ENCODE measurements at regions not wholly inside any gene's neighbourhood (a gene's known extent, or its start where the extent isn't known, plus 50 kb on each side); places are given as distances from the start of the nearest gene placed in this dataset.
"Not testable (repeated sequence)": the region's sequence is repeated elsewhere in the genome, so short reads cannot be mapped to it uniquely, and the experiment has no call there.

GRCh38 chr2:123853161-123853560 lies 171.9 kb upstream of the CNTNAP5 start:
- H3K9me3 ChIP-seq: peaks cover 6 to 11% of the 10 kb centered on the region in 2 donors
- TF ChIP-seq CTCF (IDR thresholded peaks at IDR 0.05) (no peak), EP300 (IDR thresholded peaks at IDR 0.05; ENCODE audit: low read depth) (no peak), POLR2AphosphoS5 (IDR thresholded peaks at IDR 0.05) (no peak)
- no peaks in the 10 kb centered on the region for H3K36me3 ChIP-seq
- H3K4me1 ChIP-seq: no peaks in the 10 kb centered on the region
- H3K27ac ChIP-seq: no peak overlapping the region
- DNase-seq: no peak
- no peak overlapping the region for H3K4me3 ChIP-seq
- intact Hi-C loops (cut with DNase I; ENCODE audit: low total_unique reads): no loop called here
- H3K27me3 ChIP-seq: no peaks in the 10 kb centered on the region
- in situ Hi-C loops (cut with MboI; ENCODE audit: low pct_ligation_motif_present in 1 of 4, low pct_unique_long_range_greater_than_20kb in 1 of 4, low sequenced_read_pairs in 3 of 4): no loop called here
- 33 to 41% methylated on average over 1 of the region's 1 CpG for WGBS, 2 donors (ENCODE audit: low coverage in 1 of 2)

GRCh38 chr2:123859031-123859430 lies 166.1 kb upstream of the CNTNAP5 start:
- H3K36me3 ChIP-seq; DNase-seq; intact Hi-C loops (cut with DNase I; ENCODE audit: low total_unique reads); in situ Hi-C loops (cut with MboI; ENCODE audit: low pct_ligation_motif_present in 1 of 4, low pct_unique_long_range_greater_than_20kb in 1 of 4, low sequenced_read_pairs in 3 of 4); H3K4me1 ChIP-seq; H3K4me3 ChIP-seq; H3K27me3 ChIP-seq; H3K27ac ChIP-seq: not testable (repeated sequence)
- H3K9me3 ChIP-seq: peaks cover 6 to 11% of the 10 kb centered on the region in 2 donors

- no peaks in the 10 kb centered on the region for H3K4me1 ChIP-seq
- H3K27me3 ChIP-seq: no peaks in the 10 kb centered on the region
- no peaks in the 10 kb centered on the region for H3K36me3 ChIP-seq
- no peak overlapping the region for H3K4me3 ChIP-seq
- no peak overlapping the region for H3K27ac ChIP-seq
- TF ChIP-seq POLR2AphosphoS5 (IDR thresholded peaks at IDR 0.05): no peak
- WGBS, 2 donors (ENCODE audit: low coverage in 1 of 2): 67 to 100% methylated on average over 1 of the region's 1 CpG
- intact Hi-C loops (cut with DNase I; ENCODE audit: low total_unique reads) (no loop called here), in situ Hi-C loops (cut with MboI; ENCODE audit: low pct_ligation_motif_present in 1 of 4, low pct_unique_long_range_greater_than_20kb in 1 of 4, low sequenced_read_pairs in 3 of 4) (no loop called here)
- H3K9me3 ChIP-seq: no peaks in the 10 kb centered on the region
- no peak for DNase-seq
Measured at GRCh38 chr2:123864416-123864815, 160.7 kb upstream of the CNTNAP5 start.

GRCh38 chr2:123870206-123870880 lies 154.7 kb upstream of the CNTNAP5 start:
- in situ Hi-C loops (cut with MboI; ENCODE audit: low pct_ligation_motif_present in 1 of 4, low pct_unique_long_range_greater_than_20kb in 1 of 4, low sequenced_read_pairs in 3 of 4): no loop called here
- TF ChIP-seq POLR2AphosphoS5 (IDR thresholded peaks at IDR 0.05) (no peak), EP300 (IDR thresholded peaks at IDR 0.05; ENCODE audit: low read depth) (no peak)
- Histone ChIP-seq H3K27ac (no peak overlapping the region), H3K4me1 (no peaks in the 10 kb centered on the region), H3K27me3 (no peaks in the 10 kb centered on the region), H3K9me3 (no peaks in the 10 kb centered on the region), H3K36me3 (no peaks in the 10 kb centered on the region), H3K4me3 (no peak overlapping the region)
- intact Hi-C loops (cut with DNase I; ENCODE audit: low total_unique reads): no loop called here
- 66 to 68% methylated on average over 6 of the region's 6 CpGs for WGBS, 2 donors (ENCODE audit: low coverage in 1 of 2)
- DNase-seq: no peak

- Histone ChIP-seq H3K4me3 (no peak overlapping the region), H3K27ac (no peak overlapping the region), H3K4me1 (no peaks in the 10 kb centered on the region), H3K36me3 (no peaks in the 10 kb centered on the region), H3K27me3 (no peaks in the 10 kb centered on the region), H3K9me3 (no peaks in the 10 kb centered on the region)
- TF ChIP-seq EP300 (IDR thresholded peaks at IDR 0.05; ENCODE audit: low read depth) (no peak), CTCF (IDR thresholded peaks at IDR 0.05) (no peak)
- intact Hi-C loops (cut with DNase I; ENCODE audit: low total_unique reads) (no loop called here), in situ Hi-C loops (cut with MboI; ENCODE audit: low pct_ligation_motif_present in 1 of 4, low pct_unique_long_range_greater_than_20kb in 1 of 4, low sequenced_read_pairs in 3 of 4) (no loop called here)
- 71 to 80% methylated on average over 4 of the region's 4 CpGs for WGBS, 2 donors (ENCODE audit: low coverage in 1 of 2)
- no peak for DNase-seq
Measured at GRCh38 chr2:123870881-123871276, 154.2 kb upstream of the CNTNAP5 start.

GRCh38 chr2:123890148-123890547 lies 134.9 kb upstream of the CNTNAP5 start:
- TF ChIP-seq CTCF (IDR thresholded peaks at IDR 0.05) (no peak), POLR2A (IDR thresholded peaks at IDR 0.05) (no peak), EP300 (IDR thresholded peaks at IDR 0.05; ENCODE audit: low read depth) (no peak), POLR2AphosphoS5 (IDR thresholded peaks at IDR 0.05) (no peak)
- Histone ChIP-seq H3K27ac (no peak overlapping the region), H3K4me1 (no peaks in the 10 kb centered on the region), H3K4me3 (no peak overlapping the region), H3K36me3 (no peaks in the 10 kb centered on the region), H3K9me3 (peaks cover 6 to 14% of the 10 kb centered on the region in 2 donors), H3K27me3 (no peaks in the 10 kb centered on the region)
- intact Hi-C loops (cut with DNase I; ENCODE audit: low total_unique reads): no loop called here
- in situ Hi-C loops (cut with MboI; ENCODE audit: low pct_ligation_motif_present in 1 of 4, low pct_unique_long_range_greater_than_20kb in 1 of 4, low sequenced_read_pairs in 3 of 4): no loop called here
- 83 to 87% methylated on average over 2 to 3 of the region's 3 CpGs for WGBS, 2 donors (ENCODE audit: low coverage in 1 of 2)
- DNase-seq: no peak
